ENCODE measurements at regions not wholly inside any gene's neighbourhood (a gene's known extent, or its start where the extent isn't known, plus 50 kb on each side); places are given as distances from the start of the nearest gene placed in this dataset.

- DNase-seq (ENCODE audit: low read depth): peak; percentile 15
Observed at GRCh38 chr17:71276079-71276478, 844.7 kb upstream of the SOX9 start.

DNA sequence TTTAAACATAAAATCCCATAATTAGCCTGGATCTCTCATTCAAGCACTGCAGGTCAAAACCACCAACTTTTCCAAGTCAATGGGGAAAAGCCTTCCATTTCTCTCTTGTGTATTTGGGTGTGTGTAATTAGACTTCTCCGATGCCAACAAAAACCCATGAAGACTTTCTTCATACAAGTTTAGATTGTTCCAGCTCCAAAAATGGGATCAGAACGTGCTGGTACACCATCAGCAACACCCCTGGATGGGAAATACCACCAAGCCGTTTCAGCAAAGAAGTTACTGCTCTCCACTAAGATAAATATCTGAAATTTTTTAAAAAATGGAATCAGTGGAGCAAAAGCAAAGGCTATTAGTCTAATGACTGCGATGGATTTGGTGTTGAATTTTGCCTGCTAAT lies 837.3 kb upstream of the SOX9 start:
- DNase-seq (ENCODE audit: low read depth): no peak

GRCh38 chr17:71284032-71284755 lies 836.6 kb upstream of the SOX9 start:
- no peak for DNase-seq (ENCODE audit: low read depth)

GRCh38 chr17:71286625-71287024 lies 834.2 kb upstream of the SOX9 start:
- DNase-seq (ENCODE audit: low read depth): no peak

GRCh38 chr17:71287071-71287823 lies 833.6 kb upstream of the SOX9 start:
- DNase-seq (ENCODE audit: low read depth): no peak

- DNase-seq (ENCODE audit: low read depth): no peak
Observed at GRCh38 chr17:71292006-71292405, 828.8 kb upstream of the SOX9 start.

- no peak for DNase-seq (ENCODE audit: low read depth)
Observed at GRCh38 chr17:71296005-71296404, 824.8 kb upstream of the SOX9 start.

- DNase-seq (ENCODE audit: low read depth): no peak
Observed at GRCh38 chr17:71301063-71301462, 819.8 kb upstream of the SOX9 start.

- DNase-seq (ENCODE audit: low read depth): no peak
Observed at GRCh38 chr17:71302721-71303549, 817.9 kb upstream of the SOX9 start.

DNA sequence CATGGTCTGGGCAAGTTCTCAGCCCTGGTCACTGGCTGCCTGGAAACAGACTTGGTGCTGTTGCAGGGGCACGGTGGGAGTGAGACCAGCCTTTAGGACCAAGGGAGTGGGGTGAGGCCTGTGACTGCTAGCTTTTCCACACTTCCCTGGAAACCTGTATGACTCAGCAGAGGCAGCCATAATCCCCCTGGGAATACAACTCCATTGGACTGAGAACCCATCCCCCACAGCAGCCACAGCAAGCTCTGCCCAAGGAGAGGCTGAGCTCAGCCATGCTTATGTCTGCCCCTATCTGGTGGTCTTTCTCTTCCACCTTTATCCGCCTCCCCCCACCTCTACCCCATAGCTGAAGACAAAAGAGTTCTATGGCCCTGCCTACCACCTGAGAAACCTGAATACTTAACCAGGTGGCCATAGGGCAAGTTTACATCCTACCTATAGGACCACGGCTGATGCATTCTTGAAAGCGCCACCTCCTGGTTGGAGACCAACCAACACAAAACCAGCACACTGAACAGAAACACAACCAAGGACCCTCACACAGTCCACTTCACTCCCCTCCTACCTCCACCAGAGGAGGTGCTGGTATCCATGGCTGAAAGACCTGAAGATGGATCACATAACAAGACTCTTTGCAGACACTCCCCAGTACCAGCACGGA lies 816.2 kb upstream of the SOX9 start:
- DNase-seq (ENCODE audit: low read depth): no peak

GRCh38 chr17:71313866-71314265 lies 807.0 kb upstream of the SOX9 start:
- DNase-seq (ENCODE audit: low read depth): no peak

- no peak for DNase-seq (ENCODE audit: low read depth)
Observed at GRCh38 chr17:71315568-71315967, 805.3 kb upstream of the SOX9 start.

- no peak for DNase-seq (ENCODE audit: low read depth)
Observed at GRCh38 chr17:71316176-71316897, 804.5 kb upstream of the SOX9 start.

- DNase-seq (ENCODE audit: low read depth): no peak
Observed at GRCh38 chr17:71320009-71320796, 800.6 kb upstream of the SOX9 start.

DNA sequence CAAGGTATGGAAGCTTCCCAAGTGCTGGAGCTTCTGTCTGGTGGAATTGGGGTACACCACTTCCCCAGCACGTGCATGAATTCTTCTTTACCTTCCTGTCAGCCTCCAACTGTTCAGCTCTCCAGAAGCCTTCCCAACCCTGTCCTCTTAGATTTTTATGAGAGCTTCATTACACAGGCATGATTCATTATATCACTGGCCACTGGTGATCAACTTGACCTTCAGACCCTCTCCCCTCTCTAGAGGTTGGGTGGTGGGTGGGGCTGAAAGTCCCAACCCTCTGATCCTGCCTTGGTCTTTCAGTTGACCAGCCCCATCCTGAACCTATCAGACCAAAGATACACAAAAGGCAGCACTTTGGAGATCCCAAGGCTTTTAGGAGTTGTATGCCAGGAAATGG lies 795.7 kb upstream of the SOX9 start:
- no peak for DNase-seq (ENCODE audit: low read depth)

- DNase-seq (ENCODE audit: low read depth): no peak
Observed at GRCh38 chr17:71325886-71326285, 794.9 kb upstream of the SOX9 start.

GRCh38 chr17:71327376-71328059 lies 793.3 kb upstream of the SOX9 start:
- DNase-seq (ENCODE audit: low read depth): peak; percentile 74

DNA sequence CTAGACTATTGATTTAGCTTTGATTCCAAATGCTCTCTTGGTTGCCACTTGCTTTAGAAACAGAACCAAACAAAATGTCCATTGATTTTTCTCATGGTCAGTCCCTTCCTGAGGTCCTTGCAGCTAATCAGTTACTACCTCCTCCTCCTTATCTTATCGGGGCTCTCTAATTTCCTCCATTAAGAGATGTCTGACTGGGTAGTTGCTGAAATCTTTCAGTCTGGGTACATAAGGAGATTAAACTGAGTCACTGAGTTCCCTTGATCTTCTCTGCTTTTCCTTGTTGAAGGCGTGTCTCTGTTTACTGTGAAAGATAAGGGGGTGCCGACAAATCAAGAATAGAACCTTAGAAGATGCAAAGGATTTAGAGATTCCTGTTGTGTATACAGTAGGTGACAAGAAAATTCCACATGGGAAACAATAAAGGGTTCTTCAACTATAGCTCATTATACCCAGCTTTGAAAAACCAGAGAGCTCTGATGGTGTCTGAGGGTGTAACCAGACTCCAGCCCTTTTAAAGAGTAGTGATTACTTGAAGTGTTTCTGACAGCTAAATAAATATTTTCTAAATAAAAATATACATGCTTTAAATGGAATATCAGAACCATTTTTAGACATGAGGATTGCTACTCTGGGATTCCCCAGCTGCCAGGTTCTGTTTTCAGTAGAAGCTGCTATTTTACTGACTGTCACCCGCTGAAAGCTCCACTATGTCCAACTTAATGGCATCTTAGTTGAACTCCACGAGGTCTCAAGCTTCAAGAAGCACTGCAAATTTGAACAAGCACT lies 791.3 kb upstream of the SOX9 start:
- peak; percentile 34 for DNase-seq (ENCODE audit: low read depth)

GRCh38 chr17:71330099-71330375 lies 790.8 kb upstream of the SOX9 start:
- DNase-seq (ENCODE audit: low read depth): no peak

Measured in iris pigment epithelial cell (primary cell).